ENCODE measurements at regions not wholly inside any gene's neighbourhood (a gene's known extent, or its start where the extent isn't known, plus 50 kb on each side); places are given as distances from the start of the nearest gene placed in this dataset.
A peak's percentile ranks its signal among the peaks of the same experiment; 100 is the strongest.

DNA sequence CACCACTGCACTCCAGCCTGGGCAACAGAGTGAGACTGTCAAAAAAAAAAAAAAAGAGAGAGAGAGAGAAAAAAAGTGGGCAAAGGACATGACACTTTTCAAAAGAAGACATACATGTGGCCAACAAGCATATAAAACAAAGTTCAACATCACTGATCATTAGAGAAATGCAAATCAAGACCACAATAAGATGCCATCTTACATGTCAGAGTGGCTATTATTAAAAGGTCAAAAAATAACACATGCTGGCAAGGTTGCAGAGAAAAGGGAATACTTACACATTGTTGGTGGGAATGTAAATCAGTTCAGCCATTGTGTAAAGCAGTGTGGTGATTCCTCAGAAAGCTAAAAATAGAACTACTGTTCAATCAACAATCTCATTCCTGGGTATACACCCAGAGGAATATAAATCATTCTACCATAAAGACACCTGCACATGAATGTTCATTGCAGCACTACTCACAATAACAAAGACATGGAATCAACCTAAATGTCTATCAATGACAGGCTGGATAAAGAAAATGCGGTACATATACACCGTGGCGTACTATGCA, 94.9 kb upstream of the TRIM2 start:
- DNase-seq: no peak

- no peak for DNase-seq
Observed at GRCh38 chr4:153110739-153111138, 93.5 kb upstream of the TRIM2 start.

DNA sequence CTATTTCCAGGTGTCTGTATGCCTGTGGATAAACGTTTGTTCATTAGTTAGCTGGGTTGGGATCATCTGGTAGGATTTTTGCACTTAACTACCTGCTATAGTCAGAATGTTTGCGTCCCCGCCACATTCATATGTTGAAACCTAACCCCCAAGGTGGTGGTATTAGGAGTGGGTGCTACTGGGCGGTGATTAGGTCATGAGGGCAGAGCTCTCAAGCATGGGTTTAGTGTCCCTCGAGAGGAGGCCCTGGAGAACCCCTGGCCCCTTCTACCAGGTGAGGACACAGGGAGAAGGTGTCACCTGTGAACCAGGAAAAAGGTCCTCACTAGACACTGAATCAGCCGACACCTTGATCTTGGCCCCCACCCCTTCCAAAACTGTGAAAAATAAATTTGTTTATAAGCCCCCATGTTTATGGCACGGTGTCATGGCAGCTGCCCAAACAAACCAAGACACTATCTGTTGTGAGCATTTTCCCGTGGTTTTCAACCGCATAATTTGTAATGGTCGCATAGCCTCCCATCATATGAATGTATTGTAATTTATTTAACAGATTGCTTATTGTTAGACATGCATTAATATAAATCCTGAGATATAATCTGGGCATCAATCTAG, 92.7 kb upstream of the TRIM2 start:
- DNase-seq: no peak

DNA sequence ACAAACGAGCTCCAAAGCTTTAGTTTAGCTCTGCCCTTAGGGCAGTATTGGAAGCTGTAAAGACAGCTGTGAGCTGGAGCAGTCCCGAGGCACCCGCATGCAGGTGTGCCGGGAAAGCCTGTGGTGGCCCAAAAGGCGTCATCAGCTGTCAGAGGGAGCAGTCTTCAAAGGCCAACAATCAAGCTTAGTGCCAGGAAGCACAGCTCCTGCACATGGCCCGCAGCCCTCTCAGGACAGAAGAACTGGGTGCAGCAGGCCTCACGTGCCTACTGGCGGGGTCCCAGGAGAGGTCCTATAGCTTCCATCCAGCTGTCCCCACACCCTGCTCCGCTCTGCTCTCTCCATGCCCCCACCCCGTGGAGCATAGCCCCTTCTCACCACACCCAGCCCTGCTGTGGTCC, 92.2 kb upstream of the TRIM2 start:
- DNase-seq: no peak

DNA sequence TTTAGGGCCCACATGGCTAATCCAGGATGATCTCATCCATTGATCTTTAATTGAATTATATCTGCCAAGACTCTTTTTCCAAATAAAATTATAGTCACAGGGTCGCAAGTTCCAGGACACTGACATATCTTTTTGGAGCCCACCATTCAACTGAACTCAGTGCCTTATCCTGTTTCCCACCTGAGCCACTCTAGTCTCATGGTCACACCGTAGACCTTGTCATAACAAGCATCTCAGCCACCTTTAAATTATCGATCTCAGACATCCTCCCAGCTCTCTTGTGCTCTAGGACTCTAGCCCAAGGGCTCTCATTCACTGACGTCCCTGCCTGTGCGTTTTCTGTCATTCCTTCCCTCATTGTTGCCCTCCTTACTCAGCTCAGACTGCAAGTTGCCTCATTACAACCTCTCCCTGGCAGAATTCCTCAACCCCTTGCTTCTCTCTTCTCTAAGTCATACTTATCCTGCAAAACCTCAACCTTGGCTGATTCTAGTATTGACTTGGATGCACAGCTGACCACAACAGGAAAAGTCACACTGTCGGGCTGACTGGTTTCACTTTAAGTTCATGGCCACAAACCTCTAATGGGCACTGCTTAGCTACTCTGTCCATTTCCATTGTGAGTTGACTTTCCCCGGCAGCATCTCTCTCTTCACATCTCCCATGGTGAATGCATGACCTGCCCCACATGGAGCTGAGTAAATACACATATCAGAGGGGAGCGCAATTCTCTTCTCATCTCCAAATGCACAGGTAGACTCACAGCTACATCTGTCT, 91.0 kb upstream of the TRIM2 start:
- no peak for DNase-seq

GRCh38 chr4:153113838-153114105, 90.5 kb upstream of the TRIM2 start:
- DNase-seq: no peak

GRCh38 chr4:153114771-153115321, 89.4 kb upstream of the TRIM2 start:
- DNase-seq: no peak

- DNase-seq: no peak
Observed at GRCh38 chr4:153115322-153116290, 88.6 kb upstream of the TRIM2 start.

- DNase-seq: no peak
Observed at GRCh38 chr4:153116291-153116680, 88.0 kb upstream of the TRIM2 start.

- DNase-seq: no peak
Observed at GRCh38 chr4:153116801-153117200, 87.4 kb upstream of the TRIM2 start.

- no peak for DNase-seq
Observed at GRCh38 chr4:153117554-153117953, 86.7 kb upstream of the TRIM2 start.

DNA sequence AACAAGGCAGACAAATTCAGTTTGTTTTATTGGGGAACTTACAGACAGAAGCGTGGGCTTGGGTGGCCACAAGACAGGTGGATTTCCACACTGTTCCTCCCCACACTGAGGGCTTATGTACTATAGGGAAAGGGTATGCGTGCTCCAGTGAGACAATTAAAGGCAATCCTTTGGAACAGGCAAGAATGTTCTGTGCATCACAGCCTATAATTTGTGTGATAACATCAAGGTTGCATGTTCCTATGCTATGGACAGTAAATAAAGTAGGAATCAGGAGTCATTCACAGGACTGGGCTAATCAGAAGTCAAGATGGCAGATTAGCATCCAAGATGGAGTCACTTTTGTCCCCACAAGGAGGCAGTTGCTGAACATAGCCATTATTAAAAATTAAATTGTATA, 84.6 kb upstream of the TRIM2 start:
- DNase-seq: no peak

- no peak for DNase-seq
Observed at GRCh38 chr4:153120235-153120634, 84.0 kb upstream of the TRIM2 start.

GRCh38 chr4:153122855-153123254, 81.4 kb upstream of the TRIM2 start:
- DNase-seq: no peak

- DNase-seq: no peak
Observed at GRCh38 chr4:153126137-153126536, 78.1 kb upstream of the TRIM2 start.

DNA sequence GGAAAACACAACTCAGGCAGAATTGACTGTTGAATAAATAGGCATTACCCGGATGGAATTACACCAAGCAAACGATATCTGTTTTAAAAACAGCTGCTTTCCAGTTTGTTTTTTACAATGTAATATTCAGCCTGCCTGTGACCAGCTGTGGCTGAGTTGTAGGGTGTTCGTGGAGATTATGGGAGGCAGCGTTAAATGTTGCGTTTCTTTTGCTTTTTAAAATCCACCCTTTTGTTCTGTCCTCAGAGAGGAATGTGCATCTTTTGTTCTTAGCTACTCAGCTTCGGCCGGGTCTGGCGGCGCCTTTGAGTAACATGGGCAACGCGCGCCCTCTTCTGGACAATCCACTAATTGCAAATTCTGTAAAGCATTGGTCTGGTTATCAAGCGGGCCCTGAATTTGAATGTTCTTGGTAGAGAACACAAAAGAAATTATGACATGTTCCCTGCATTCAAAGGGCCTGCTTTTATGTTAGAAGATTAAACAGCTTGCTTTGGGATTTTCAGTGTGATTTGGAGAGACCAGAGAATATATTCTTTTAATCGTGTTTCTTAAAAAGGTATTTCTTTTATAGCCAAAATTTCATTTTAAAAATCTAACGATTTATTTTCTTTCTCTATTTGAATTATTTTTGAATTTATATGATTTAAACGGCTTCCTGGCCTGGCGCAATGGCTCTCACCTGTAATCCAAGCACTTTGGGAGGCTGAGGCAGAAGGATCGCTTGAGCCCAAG, 76.3 kb upstream of the TRIM2 start:
- peak; percentile 97 for DNase-seq

DNA sequence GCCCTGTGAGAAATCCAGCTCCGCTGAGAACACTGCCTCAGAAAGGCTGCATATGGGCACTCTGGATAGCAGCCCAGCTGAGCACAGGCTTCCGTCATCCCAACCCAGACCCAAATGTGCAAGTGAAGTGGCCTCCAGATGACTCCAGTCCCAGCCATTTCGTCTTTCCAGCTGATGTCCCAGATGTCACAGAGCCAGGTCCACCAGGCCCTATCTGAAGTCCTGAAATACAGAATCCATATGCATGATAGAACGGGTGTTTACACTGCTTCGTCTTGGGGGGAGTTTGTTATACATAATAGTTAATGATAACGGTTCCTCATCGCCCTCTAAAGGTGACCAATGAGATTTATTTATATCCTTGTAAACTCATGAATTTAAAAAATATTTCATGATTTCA, 72.6 kb upstream of the TRIM2 start:
- DNase-seq: no peak

DNA sequence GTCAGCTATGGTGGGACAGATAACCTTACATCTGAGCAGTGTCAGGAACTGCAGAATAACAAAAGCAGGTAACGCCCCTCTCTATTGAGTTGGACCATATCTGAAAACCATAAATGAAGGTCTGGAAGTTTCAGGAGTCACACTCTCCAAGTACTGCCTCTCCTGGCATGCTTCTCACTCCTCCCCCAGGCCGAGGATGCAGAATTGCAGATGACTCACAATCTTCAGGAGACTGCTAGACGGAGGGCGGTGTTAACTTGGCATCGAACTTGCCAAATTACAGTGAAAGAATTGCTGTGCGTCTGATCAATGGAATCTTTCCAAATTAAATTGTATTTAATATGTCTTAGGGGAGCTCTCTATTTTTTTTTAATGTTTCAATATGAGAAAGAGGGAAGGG, 67.1 kb upstream of the TRIM2 start:
- DNase-seq: no peak

- no peak for DNase-seq
Observed at GRCh38 chr4:153137677-153138630, 66.3 kb upstream of the TRIM2 start.

GRCh38 chr4:153138736-153139135, 65.5 kb upstream of the TRIM2 start:
- no peak for DNase-seq

- no peak for DNase-seq
Observed at GRCh38 chr4:153140294-153140693, 63.9 kb upstream of the TRIM2 start.

All from eye (tissue), 1 donor.